Transverse colon (tissue), 4 donors: ENCODE measurements at regions not wholly inside any gene's neighbourhood (a gene's known extent, or its start where the extent isn't known, plus 50 kb on each side); places are given as distances from the start of the nearest gene placed in this dataset.

Experiments
- CTCF ChIP-seq, 5 experiments: fragments of 200-600 bp in 3 of 5; fragments of 450-650 bp in 2 of 5; sonication (generic) in 3 of 5; IDR thresholded peaks; 1 replicate in 2 of 5; 2 replicates in 3 of 5; pipeline ENCODE4 v1.5.1; 2016 to 2017; ENCODE audit warnings: antibody characterized with exemption in 5 of 5, inconsistent platforms in 3 of 5, mild to moderate bottlenecking in 2 of 5, moderate library complexity in 1 of 5
- POLR2A ChIP-seq: fragments of 450-650 bp; IDR thresholded peaks from one replicate; pipeline ENCODE4 v1.6.1; 2016; ENCODE audit warnings: antibody characterized with exemption, mild to moderate bottlenecking, moderate library complexity
- POLR2AphosphoS5 ChIP-seq, 3 donors: sonication (generic); formaldehyde crosslinking; IDR thresholded peaks; one replicate each; pipeline ENCODE4 v1.6.1; 2016; ENCODE audit warnings: antibody characterized with exemption in 3 of 3

DNA sequence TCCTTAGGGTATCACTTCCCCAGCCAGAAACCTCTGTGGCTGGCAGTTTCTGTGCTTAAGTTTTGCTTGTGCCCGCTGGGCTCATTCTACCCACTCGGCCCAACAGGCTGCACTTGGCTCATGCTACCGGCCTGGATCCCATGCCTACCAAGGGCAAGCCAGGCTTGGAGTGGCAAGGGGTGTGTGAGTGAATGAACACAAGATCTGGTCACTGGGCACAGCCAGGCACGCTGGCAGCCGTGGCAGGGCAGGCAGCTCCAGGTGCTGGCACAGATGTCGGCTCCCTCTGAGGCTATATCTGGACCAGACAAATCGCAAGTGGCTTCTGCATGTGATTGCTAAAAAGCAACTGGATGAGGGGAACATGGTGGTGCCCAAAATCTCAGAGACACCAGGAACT lies 740.5 kb upstream of the B3GALT2 start:
- TF ChIP-seq POLR2A (no peak), CTCF (IDR thresholded peaks at IDR 0.05) (no peak), POLR2AphosphoS5 (IDR thresholded peaks at IDR 0.05) (no peak)
